Mesenteric fat pad (tissue), 1 donor: ENCODE measurements at regions not wholly inside any gene's neighbourhood (a gene's known extent, or its start where the extent isn't known, plus 50 kb on each side); places are given as distances from the start of the nearest gene placed in this dataset.

Experiments
- DNase-seq: peaks from one replicate; pipeline ENCODE4 v3.0.0-alpha.2; 2020; ENCODE audit warnings: low spot score
- donor health status: DM: yes; HTN: yes; CAD: no.

- DNase-seq, result no peak
These were observed 131.2 kb downstream of the SNAPC1 start for GRCh38 chr14:61893371-61893940.

DNA sequence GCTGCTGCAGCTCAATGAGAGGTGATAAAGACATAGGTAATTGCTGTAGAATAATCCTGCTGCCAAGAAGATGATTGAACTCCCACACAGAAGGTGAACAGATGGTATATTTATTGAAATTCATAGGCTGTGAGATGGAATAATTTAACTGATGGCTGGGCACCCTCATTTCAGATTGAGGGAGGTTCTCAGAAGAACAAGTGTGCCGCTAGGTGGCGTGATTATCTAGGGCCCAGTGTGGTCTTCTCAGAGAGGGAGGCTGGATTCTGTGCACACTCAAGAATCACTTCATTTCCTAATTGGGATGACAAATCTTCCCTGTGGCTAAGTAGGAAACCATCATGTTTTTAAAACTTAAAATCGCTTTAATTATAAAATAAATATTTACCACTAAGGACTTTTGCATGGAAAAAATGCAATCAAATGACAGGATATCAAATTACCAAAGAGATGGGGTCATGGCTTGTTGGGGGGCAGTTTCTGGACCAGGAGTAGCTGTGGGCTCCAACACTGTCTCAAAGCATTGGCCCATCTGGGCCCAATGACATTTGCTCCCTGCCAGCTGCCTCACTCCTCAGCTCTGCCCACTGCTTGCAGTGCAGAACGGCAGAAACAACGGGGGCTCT lies 132.3 kb downstream of the SNAPC1 start:
- no peak for DNase-seq

GRCh38 chr14:61897300-61897699 lies 135.1 kb downstream of the SNAPC1 start:
- DNase-seq, result no peak

DNA sequence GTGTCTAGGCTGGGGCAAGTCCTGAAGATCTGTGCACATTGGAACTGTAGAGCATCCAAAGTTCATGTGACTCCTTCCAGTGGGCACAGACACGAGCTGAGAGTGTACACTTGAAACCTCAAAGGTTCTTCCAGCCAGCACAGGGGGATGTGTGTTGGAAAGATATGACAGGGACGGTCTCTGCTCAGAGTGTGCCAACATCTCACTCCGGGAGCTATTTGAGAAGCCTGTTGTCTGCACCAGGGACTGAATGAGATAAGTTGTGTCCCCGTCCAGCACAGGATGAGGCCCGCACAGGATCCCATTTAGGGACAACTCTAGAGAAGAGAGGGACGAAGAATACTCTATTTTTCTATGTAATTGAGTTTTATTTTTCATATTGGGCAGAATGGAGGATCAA lies 136.3 kb downstream of the SNAPC1 start:
- DNase-seq, result no peak

GRCh38 chr14:61899497-61899896 lies 137.3 kb downstream of the SNAPC1 start:
- DNase-seq, result no peak

- no peak for DNase-seq
These were observed 142.7 kb downstream of the SNAPC1 start for GRCh38 chr14:61904946-61905345.

- no peak for DNase-seq
These were observed 149.4 kb downstream of the SNAPC1 start for GRCh38 chr14:61911574-61911973.

DNA sequence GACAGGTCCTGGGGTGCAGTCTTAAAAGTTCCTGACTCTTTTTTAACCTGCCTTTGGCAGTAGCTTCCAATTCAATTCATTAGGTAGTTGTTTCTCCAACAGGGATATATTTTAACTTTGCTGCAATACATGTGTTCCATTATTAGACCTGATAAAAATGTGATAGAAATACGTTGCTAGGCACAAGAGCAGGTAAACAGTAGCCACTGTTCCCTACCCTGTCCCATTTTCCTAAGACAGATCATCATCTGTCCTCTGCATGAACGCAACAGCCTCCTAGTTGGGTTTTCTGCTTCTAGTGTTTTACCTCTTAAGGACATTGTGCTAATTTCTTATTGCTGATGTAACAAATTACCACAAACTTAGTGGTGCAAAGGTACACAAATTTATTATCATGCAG lies 156.8 kb downstream of the SNAPC1 start:
- no peak for DNase-seq

DNA sequence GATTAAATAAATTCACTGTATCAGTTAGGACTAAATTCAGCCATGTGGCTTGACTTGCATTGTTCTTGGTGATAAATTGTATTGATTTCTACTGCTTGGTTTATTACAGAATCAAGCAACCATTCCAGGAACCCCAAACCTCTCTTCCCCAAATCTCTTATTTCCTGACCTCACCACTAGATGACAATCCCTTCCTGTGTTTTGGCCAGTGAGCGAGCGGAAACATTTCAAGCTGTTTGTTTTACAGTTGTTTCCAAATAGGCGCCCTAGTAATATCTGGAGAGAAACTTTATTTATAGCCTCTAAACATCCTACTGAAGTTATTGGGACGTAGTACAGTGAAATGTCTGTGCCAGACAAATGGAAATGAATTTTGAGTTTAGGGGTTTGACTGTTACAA lies 161.1 kb downstream of the SNAPC1 start:
- DNase-seq, result no peak

- no peak for DNase-seq
These were observed 162.8 kb downstream of the SNAPC1 start for GRCh38 chr14:61925043-61925442.

DNA sequence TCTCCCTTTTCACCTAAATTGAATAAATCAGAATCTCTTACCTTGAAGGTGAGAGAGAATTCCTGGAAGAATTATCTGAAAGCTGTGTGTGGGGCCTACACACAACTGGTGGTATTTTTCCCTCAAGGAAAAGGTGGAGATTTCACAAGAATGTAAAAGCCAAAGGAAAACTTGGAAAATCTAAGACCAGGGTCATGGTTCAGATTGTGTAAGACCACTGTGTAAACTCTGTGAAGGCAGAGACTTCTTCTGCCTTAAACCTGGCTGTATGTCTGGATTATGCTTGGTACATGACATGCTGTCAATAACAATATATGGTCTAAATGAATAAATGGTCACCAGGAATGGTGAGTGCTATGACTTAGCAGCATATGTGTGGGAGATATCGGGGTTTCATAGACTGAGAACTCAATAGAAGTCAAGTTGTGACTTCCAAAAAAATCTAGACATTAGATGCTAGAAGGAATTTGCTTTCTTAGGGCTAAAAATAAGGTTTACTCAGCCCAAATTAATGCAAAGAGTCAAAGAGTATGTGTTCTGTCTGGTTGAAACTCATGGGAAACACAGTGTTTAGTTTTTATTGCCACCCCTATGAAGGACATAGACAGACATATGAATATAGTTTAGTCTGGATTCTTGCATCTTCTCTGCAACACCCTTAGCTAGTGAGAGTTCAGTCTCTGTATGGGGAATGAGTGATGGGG lies 163.7 kb downstream of the SNAPC1 start:
- no peak for DNase-seq

DNA sequence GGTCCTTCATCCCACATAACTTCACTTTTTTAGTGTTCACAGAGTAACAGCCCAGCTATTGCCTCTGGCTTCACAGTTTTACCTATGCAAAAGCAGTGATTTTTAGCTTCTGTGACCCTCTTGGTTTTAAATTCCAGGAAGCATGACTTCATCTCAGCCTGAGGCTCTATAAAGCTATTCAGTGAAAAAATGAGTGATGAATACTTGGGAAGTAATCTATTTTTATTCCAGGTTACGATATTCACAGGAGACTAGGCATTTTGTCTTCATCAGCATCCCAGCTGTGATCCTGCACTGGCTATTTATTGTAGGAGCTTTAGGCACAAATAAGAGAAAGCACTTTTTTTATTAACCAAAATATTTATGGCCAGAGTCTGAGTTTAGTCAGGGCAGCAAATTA lies 164.8 kb downstream of the SNAPC1 start:
- DNase-seq, result no peak

- no peak for DNase-seq
These were observed 165.3 kb downstream of the SNAPC1 start for GRCh38 chr14:61927520-61927919.

- no peak for DNase-seq
These were observed 166.1 kb downstream of the SNAPC1 start for GRCh38 chr14:61928300-61928699.

- DNase-seq, result no peak
These were observed 166.5 kb downstream of the SNAPC1 start for GRCh38 chr14:61928701-61929100.

GRCh38 chr14:61929651-61930050 lies 167.4 kb downstream of the SNAPC1 start:
- no peak for DNase-seq

- no peak for DNase-seq
These were observed 168.1 kb downstream of the SNAPC1 start for GRCh38 chr14:61930101-61930857.

- DNase-seq, result no peak
These were observed 170.8 kb downstream of the SNAPC1 start for GRCh38 chr14:61932974-61933373.

GRCh38 chr14:61934385-61934784 lies 172.2 kb downstream of the SNAPC1 start:
- DNase-seq, result no peak

DNA sequence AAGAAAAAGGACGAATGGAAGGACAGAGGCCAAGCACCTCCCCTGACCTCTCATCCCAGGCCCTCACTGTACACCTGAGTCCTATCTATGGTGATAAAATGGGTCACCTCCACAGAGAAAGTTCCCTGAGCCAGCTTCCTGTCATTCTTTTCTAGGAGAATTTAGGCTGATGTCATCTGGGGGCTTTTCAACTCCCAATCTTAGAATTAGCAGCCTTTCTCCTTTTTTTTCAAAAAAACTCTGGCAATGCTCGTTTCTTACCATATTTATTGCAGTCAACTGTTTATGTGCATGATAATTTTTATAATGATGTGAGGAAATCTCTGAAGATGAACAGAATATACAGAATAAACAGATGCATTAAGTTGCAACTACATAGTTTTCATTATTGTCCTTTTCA lies 177.6 kb downstream of the SNAPC1 start:
- DNase-seq, result no peak

DNA sequence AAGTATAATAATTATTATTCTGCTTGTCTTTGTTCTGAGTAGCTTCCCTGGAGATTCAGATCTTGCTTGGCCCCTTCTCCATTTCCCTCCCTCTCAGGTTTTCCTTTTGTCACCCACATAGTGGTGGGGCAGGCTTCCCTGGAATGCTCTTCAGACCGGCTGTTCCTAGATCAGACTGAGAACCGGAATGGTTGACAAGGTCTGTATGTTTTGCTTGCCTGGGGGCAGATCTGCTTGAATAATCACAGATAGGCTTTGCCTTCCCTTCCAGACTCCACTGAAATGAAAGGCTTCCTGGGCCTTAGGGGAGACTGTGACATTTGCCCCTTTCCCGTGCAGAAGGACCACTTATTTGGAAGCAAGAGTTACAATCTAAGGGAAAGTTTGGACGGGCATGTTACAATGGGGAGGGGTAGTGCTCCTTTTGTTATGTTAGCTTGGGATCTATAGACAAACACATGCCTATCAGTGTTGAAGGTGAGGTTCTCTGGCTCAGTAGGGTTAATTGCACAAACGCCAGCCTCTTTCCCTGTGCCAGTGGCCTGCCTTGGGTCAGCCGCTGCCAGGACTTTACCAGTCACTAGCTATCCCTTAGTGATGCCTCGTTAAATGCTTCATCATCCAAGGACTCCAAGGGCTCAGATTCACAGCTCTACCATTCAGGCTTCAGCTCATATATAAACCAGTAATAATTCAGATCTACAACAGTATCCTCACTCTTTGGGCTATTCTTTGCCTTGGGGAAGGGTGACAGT lies 178.6 kb downstream of the SNAPC1 start:
- no peak for DNase-seq
